SJSA1 (cell line): ENCODE measurements at regions not wholly inside any gene's neighbourhood (a gene's known extent, or its start where the extent isn't known, plus 50 kb on each side); places are given as distances from the start of the nearest gene placed in this dataset.

ENCODE experiments used
- DNase-seq, 2 experiments: peaks; one replicate each; pipeline ENCODE4 v3.0.0-alpha.2; 2015 to 2020; ENCODE audit warnings: low spot score in 2 of 2, low read depth in 1 of 2
- H3K27ac ChIP-seq: fragments of 250-450 bp; sonication (Bioruptor Pico); 2 replicates; pipeline ENCODE4 v1.5.1; 2020; ENCODE audit warnings: mild to moderate bottlenecking, moderate library complexity
- H3K27me3 ChIP-seq: fragments of 250-450 bp; sonication (Bioruptor Pico); replicated peaks from 2 replicates; pipeline ENCODE4 v1.5.1; 2020; ENCODE audit warnings: mild to moderate bottlenecking, moderate library complexity
- H3K36me3 ChIP-seq: fragments of 250-450 bp; sonication (Bioruptor Pico); 2 replicates; pipeline ENCODE4 v1.5.1; 2020; ENCODE audit warnings: mild to moderate bottlenecking
- H3K4me1 ChIP-seq: fragments of 250-450 bp; sonication (Bioruptor Pico); replicated peaks from 2 replicates; pipeline ENCODE4 v1.6.1; 2021; ENCODE audit warnings: mild to moderate bottlenecking
- H3K4me3 ChIP-seq: fragments of 250-450 bp; sonication (Bioruptor Pico); 2 replicates; pipeline ENCODE4 v1.5.1; 2020; ENCODE audit warnings: mild to moderate bottlenecking
- H3K9me3 ChIP-seq: fragments of 250-450 bp; sonication (Bioruptor Pico); replicated peaks from 2 replicates; pipeline ENCODE4 v1.5.1; 2020; ENCODE audit warnings: mild to moderate bottlenecking

DNA sequence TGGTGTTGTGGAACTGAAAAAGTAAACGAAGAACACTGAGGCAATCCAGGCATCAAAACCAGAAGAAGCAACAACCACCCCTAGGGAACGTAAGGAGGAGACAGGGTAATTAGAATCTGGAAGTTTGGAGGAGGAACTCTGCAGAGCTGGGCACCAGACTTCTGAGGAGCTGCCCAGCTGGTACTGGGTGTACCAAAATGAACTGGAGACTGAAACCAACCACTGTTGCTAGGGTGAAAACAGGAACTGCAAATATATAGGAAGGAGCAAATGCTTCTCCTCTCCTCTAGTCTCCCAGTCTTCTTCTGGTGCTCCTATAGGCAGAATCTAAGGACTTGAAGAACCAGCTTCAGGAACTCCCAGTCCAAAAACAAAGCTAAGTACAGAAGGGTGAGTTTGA is 189.8 kb downstream of the ELAVL2 start:
- H3K4me3 ChIP-seq, result no peak overlapping the region
- H3K36me3 ChIP-seq, result no peaks in the 10 kb centered on the region
- no peaks in the 10 kb centered on the region for H3K9me3 ChIP-seq
- no peaks in the 10 kb centered on the region for H3K27me3 ChIP-seq
- H3K27ac ChIP-seq, result no peak overlapping the region
- H3K4me1 ChIP-seq, result no peaks in the 10 kb centered on the region
- no peak for DNase-seq

DNA sequence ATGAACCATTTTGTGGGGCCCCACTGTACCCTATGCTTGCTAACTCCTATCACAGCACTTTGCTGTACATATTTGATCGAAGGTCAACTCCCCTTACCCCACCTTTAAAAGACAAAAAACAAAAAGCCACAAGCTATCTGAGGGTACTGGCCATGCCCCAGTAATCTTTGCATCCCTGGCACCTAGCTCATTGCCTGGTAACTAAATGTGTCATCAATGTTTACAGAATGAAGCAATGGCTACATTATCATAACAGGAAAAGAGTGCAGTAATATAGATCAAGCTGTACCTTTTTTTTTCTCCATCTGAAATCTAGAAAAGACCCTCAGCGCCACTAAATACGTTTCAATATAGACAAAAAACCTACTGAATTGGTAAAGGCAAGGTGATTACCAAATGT is 188.0 kb downstream of the ELAVL2 start:
- Histone ChIP-seq H3K36me3 (no peaks in the 10 kb centered on the region), H3K9me3 (no peaks in the 10 kb centered on the region), H3K4me3 (no peak overlapping the region), H3K4me1 (no peaks in the 10 kb centered on the region), H3K27me3 (no peaks in the 10 kb centered on the region), H3K27ac (no peak overlapping the region)
- no peak for DNase-seq

GRCh38 chr9:23638837-23639426 is 187.1 kb downstream of the ELAVL2 start:
- Histone ChIP-seq H3K9me3 (no peaks in the 10 kb centered on the region), H3K36me3 (no peaks in the 10 kb centered on the region), H3K4me1 (no peaks in the 10 kb centered on the region), H3K27ac (no peak overlapping the region), H3K4me3 (no peak overlapping the region), H3K27me3 (no peaks in the 10 kb centered on the region)
- DNase-seq, result no peak
